K562 (cell line): ENCODE measurements at regions not wholly inside any gene's neighbourhood (a gene's known extent, or its start where the extent isn't known, plus 50 kb on each side); places are given as distances from the start of the nearest gene placed in this dataset.

Experiments used
- ATAC-seq: fragments of 200-7000 bp; cut with Tn5 transposase; 3 replicates; pipeline ENCODE4 v1.9.1; 2020; ENCODE audit warnings: moderate library complexity
- BruUV-seq: library from RNA; stranded (reverse); fragments of 400-500 nt; replicated peaks from 2 replicates; lab custom pipeline; 2021; lab: Mats Ljungman, UMichigan
- CTCF ChIA-PET: fragments of 300-600 bp; formaldehyde crosslinking; extraction: SDS; loops from one replicate; lab custom pipeline; 2021; ENCODE audit warnings: low intra/inter-chr PET ratio; lab: Yijun Ruan, JAX
- POLR2A ChIA-PET: fragments of 300-600, 350-650 bp; sonication (Branson Sonifier 250); formaldehyde crosslinking; extraction: SDS; loops from one replicate; lab custom pipeline; 2021; ENCODE audit warnings: antibody characterized with exemption, inconsistent platforms; lab: Yijun Ruan, JAX
- DNase-seq, 4 experiments: peaks; one replicate each; pipeline versions ENCODE4 v3.0.0 to v3.0.0-alpha.2; 2011 to 2018; ENCODE audit warnings: low spot score in 3 of 4, mixed read lengths in 3 of 4; ENCODE audit errors: extremely low read depth in 1 of 4
- FAIRE-seq: peaks from 2 replicates; lab custom pipeline; 2011; peaks lifted over from hg19 to GRCh38; lab: Jason Lieb, UNC
- H2AFZ ChIP-seq: 2 replicates; pipeline ENCODE4 v1.6.0; 2011; ENCODE audit warnings: low read depth, low read length, control low read depth, inconsistent platforms
- H3K27ac ChIP-seq: fragments of 200-600 bp; 3 replicates; pipeline ENCODE4 v1.8.0; 2011; ENCODE audit warnings: low read depth, mild to moderate bottlenecking, control low read depth, inconsistent platforms, low read length, moderate library complexity, mixed read lengths; ENCODE audit errors: extremely low read depth
- H3K27me3 ChIP-seq, 2 experiments: fragments of 300-600 bp in 1 of 2; 2 replicates in 1 of 2; 3 replicates in 1 of 2; pipeline versions ENCODE4 v1.6.0 to v1.8.0; 2011; ENCODE audit warnings: inconsistent platforms in 2 of 2, low read length in 2 of 2, mild to moderate bottlenecking in 1 of 2, mixed read lengths in 1 of 2, moderate library complexity in 1 of 2; ENCODE audit not compliant: control insufficient read depth in 2 of 2, insufficient read depth in 2 of 2
- H3K36me3 ChIP-seq: fragments of 300-600 bp; 3 replicates; pipeline ENCODE4 v1.8.0; 2011; ENCODE audit warnings: mild to moderate bottlenecking, low read length, inconsistent platforms; ENCODE audit not compliant: control insufficient read depth, insufficient read depth
- H3K4me1 ChIP-seq, 2 experiments: fragments of 200-600 bp in 1 of 2; replicated peaks in 1 of 2; 2 replicates in 1 of 2; 3 replicates in 1 of 2; pipeline versions ENCODE4 v1.5.1 to v1.8.0; 2011; ENCODE audit warnings: inconsistent platforms in 2 of 2, low read length in 2 of 2, mild to moderate bottlenecking in 1 of 2, mixed read lengths in 1 of 2, moderate library complexity in 1 of 2; ENCODE audit not compliant: control insufficient read depth in 2 of 2, insufficient read depth in 2 of 2
- H3K4me2 ChIP-seq: 2 replicates; pipeline ENCODE4 v1.6.1; 2011; ENCODE audit warnings: low read length, control low read depth, inconsistent platforms, mixed read lengths; ENCODE audit not compliant: insufficient read depth
- H3K4me3 ChIP-seq: fragments of 200-600 bp; sonication (generic), shearing (Covaris generic); 2 replicates; pipeline ENCODE4 v1.5.1; 2016; ENCODE audit warnings: control low read depth, inconsistent platforms
- H3K79me2 ChIP-seq: fragments of 200-600 bp; 3 replicates; pipeline ENCODE4 v1.8.0; 2011; ENCODE audit warnings: low read length, inconsistent platforms; ENCODE audit not compliant: control insufficient read depth, insufficient read depth
- H3K9ac ChIP-seq, 2 experiments: 2 replicates each; pipeline versions ENCODE4 v1.6.0 to v1.6.1; 2011; ENCODE audit warnings: low read depth in 2 of 2, low read length in 2 of 2, control low read depth in 1 of 2, inconsistent platforms in 1 of 2, mild to moderate bottlenecking in 1 of 2, mixed read lengths in 1 of 2; ENCODE audit not compliant: insufficient read depth in 1 of 2
- H3K9me1 ChIP-seq: one replicate; pipeline ENCODE4 v1.6.0; 2011; ENCODE audit warnings: inconsistent platforms, mild to moderate bottlenecking, low read length, moderate library complexity; ENCODE audit not compliant: control insufficient read depth, insufficient read depth
- H3K9me3 ChIP-seq: replicated peaks from 2 replicates; pipeline ENCODE4 v1.5.1; 2011; ENCODE audit warnings: low read depth, low read length, inconsistent platforms; ENCODE audit not compliant: control insufficient read depth, insufficient read depth
- H4K20me1 ChIP-seq: replicated peaks from 2 replicates; pipeline ENCODE4 v1.6.1; 2011; ENCODE audit warnings: low read length, inconsistent platforms, mixed read lengths; ENCODE audit not compliant: control insufficient read depth, insufficient read depth
- E2F4 ChIP-seq: sonication (generic); formaldehyde crosslinking; IDR thresholded peaks from 2 replicates; pipeline ENCODE4 v1.8.0; 2022; ENCODE audit warnings: mild to moderate bottlenecking, low read depth, missing genetic modification reagents
- HMG20B ChIP-seq: fragments of 250-450 bp; sonication (Bioruptor Pico); IDR thresholded peaks from 2 replicates; pipeline ENCODE4 v1.5.0; 2021; ENCODE audit warnings: mild to moderate bottlenecking
- SMAD4 ChIP-seq: fragments of 250-450 bp; sonication (Bioruptor Pico); conservative IDR thresholded peaks from 2 replicates; pipeline ENCODE4 v1.8.0; 2021; ENCODE audit warnings: inconsistent platforms, mild to moderate bottlenecking, moderate library complexity
- ZBTB5 ChIP-seq: fragments of 450-650 bp; IDR thresholded peaks from 2 replicates; pipeline ENCODE4 v1.6.1; 2017; ENCODE audit warnings: antibody characterized with exemption
- ZNF668 ChIP-seq: fragments of 250-450 bp; sonication (Bioruptor Pico); IDR thresholded peaks from 2 replicates; pipeline ENCODE4 v1.8.0; 2022; ENCODE audit warnings: mild to moderate bottlenecking, inconsistent platforms
- WGBS: fragments of 100-300 bp; shearing (Covaris generic); methylation state at CpG from one replicate; pipeline ENCODE4 v1.1.6; 2016; ENCODE audit warnings: low coverage, mixed read lengths; ENCODE audit not compliant: insufficient coverage; ENCODE audit errors: missing lambda C conversion rate; 5-methylcytosine and 5-hydroxymethylcytosine counted together
- in situ Hi-C: fragments of 300-500 bp; cut with MboI; formaldehyde crosslinking; loops from 4 replicates; pipeline ENCODE4 v1.15.0; 2018; ENCODE audit warnings: inconsistent platforms, mixed read lengths
- intact Hi-C: fragments of 100-400 bp; cut with micrococcal nuclease; formaldehyde crosslinking; loops from 2 replicates; pipeline ENCODE4 v1.14.2; 2022

GRCh38 chr10:106384496-106384895, 780.0 kb downstream of the SORCS1 start:
- Histone ChIP-seq H2AFZ (no peak overlapping the region), H3K79me2 (no peaks in the 10 kb centered on the region), H3K9ac (no peak overlapping the region), H3K9me1 (no peaks in the 10 kb centered on the region), H3K4me2 (no peak overlapping the region), H3K4me3 (no peak overlapping the region), H3K27me3 (no peaks in the 10 kb centered on the region), H4K20me1 (no peaks in the 10 kb centered on the region), H3K27ac (no peak overlapping the region), H3K36me3 (no peaks in the 10 kb centered on the region), H3K4me1 (no peaks in the 10 kb centered on the region), H3K9me3 (no peaks in the 10 kb centered on the region)
- BruUV-seq, result no TSS peak
- FAIRE-seq (no peak), ATAC-seq (no peak), DNase-seq (no peak)
- ChIA-PET POLR2A (no interaction called here), CTCF (no interaction called here)
- no peak for TF ChIP-seq HMG20B (CRISPR knock-in tag)
- TF ChIP-seq ZBTB5, result no peak
- no peak for TF ChIP-seq E2F4
- no peak for TF ChIP-seq ZNF668 (CRISPR knock-in tag)
- TF ChIP-seq SMAD4 (CRISPR knock-in tag), result no peak
- 0% methylated on average over 4 of the region's 5 CpGs for WGBS
- in situ Hi-C loops (no loop called here), intact Hi-C loops (no loop called here)
